Left colon (tissue), 2 donors: ENCODE measurements at regions not wholly inside any gene's neighbourhood (a gene's known extent, or its start where the extent isn't known, plus 50 kb on each side); places are given as distances from the start of the nearest gene placed in this dataset.

Experiments
- ATAC-seq: fragments of 200-7000 bp; cut with Tn5 transposase; one replicate; pipeline ENCODE4 v1.9.1; 2020; ENCODE audit warnings: mild to moderate bottlenecking, moderate library complexity
- DNase-seq, 2 donors: peaks; one replicate each; pipeline ENCODE4 v3.0.0-alpha.2; 2020
- intact Hi-C, 2 donors: fragments of 100-400 bp; cut with DNase I in 1 of 2; cut with micrococcal nuclease in 1 of 2; formaldehyde crosslinking; loops; one replicate each; pipeline versions ENCODE4 v1.11.2 to v1.14.0; 2022; cut with DNase I, micrococcal nuclease
- donor health status: DM: no; HTN: no; CAD: no.
- donor health status: DM: yes; HTN: yes; CAD: no.

GRCh38 chr13:105545811-105546210, 989.7 kb downstream of the EFNB2 start:
- DNase-seq (no peak), ATAC-seq (no peak)
- intact Hi-C loops: no loop called here

DNA sequence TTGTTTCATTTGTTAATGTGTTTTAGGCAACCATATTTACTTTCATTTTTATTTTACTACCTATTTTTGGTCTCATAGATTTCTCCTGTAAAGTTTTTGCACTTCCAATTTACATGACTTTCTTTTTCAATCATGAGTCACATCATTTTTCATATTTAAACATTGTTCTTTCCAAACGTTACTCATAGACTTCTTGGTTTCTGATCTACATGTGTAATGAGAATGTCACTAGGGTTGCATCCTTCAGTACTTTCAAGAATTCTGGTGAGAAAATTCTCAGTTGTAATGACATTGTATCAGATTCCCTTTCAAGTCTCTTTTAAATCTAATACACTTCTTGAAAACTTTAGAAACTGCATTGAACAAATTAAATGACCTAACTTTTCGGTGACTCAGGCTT, 991.7 kb downstream of the EFNB2 start:
- ATAC-seq: no peak
- no peak for DNase-seq
- intact Hi-C loops: no loop called here

- intact Hi-C loops: no loop called here
- DNase-seq (no peak), ATAC-seq (peak; percentile 87)
These were observed 993.9 kb downstream of the EFNB2 start for GRCh38 chr13:105541565-105541964.

DNA sequence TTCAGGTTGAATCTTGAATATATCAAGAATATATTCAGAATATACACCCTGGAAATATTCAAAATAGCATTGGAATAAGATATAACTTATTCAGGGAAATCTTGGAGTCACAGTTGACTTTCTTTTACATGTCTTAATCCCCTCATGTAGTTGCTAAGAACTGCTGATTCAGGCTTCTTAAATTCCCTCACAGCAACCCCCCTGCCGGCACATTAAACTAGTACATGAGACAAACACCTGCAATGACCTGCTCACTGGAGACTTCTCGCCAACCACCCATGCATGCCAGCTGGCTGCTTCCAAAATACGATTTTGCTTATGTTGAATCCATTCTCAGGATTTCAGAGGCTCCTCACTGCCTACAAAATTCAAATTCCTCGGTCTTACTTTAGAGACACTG, 997.1 kb downstream of the EFNB2 start:
- intact Hi-C loops: no loop called here
- ATAC-seq (no peak), DNase-seq (no peak)

DNA sequence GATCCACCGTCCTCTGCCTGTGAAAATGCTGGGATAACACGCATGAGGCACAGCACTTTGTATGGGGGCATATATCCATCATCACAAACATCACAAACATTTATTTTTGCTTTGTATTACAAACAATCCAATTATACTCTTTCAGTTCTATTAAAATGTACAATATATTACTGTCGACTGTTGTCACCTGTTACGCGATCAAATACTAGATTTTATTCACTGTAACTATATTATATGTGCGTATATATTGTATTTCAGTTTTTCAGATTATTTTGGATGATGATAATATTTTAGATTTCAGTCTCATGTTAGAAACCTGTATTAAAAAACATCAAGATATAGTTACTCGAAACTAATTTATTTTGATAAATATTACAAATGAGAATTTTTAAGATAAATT, 998.3 kb downstream of the EFNB2 start:
- ATAC-seq (no peak), DNase-seq (no peak)
- intact Hi-C loops: no loop called here

DNA sequence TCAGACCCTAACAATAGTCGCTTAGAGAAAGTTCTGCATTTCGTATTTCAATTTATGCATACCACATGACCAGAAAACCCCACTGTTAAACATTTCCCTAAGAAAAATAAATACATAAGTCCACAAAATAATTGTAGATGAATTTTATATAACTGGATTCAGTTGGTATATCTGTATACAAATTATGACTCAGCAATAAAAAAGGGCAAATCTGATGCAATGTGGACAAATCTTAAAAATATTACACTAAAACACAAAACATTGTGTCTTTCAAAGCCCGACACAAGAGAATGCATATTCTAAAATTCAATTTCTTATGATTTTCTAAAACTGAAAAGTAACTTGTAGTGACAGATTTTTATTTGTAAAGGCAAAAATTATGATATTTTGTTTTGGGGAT, 1005.0 kb downstream of the EFNB2 start:
- intact Hi-C loops: no loop called here
- ATAC-seq (no peak), DNase-seq (no peak)

DNA sequence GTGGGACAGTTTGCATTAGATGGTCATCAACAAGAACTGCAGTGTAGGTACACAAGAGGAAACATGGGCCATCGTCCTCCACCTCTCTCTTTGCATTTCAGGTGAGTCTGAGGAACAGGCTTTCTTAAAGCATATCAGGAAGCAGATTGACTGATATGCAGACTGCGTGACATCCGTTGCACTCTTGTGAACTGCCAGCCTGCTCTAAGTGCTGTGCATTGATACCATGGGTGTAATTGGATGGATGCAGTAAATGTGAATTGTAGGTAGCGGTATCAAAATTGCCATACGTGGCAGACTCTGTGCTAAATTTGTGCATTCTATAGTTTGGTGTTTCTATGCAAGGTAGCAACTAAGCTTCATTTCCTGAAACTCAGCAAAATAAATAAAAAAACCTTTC, 1008.3 kb downstream of the EFNB2 start:
- ATAC-seq (no peak), DNase-seq (no peak)
- intact Hi-C loops: no loop called here

DNA sequence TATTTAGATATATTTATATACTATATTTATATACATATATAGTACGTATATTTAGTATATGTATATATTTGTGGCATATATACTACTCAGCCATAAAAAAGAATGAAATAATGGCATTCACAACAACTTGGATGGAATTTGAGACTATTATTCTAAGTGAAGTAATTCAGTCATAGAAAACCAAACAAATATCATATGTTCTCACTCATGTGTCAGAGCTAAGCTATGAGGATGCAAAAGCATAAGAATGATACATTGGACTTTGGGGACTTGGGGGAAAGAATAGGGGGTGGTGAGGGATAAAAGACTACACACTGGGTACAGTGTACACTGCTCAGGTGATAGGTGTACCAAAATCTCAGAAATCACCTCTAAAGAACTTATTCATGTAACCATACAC, 1015.7 kb downstream of the EFNB2 start:
- ATAC-seq (no peak), DNase-seq (no peak)
- intact Hi-C loops: no loop called here

DNA sequence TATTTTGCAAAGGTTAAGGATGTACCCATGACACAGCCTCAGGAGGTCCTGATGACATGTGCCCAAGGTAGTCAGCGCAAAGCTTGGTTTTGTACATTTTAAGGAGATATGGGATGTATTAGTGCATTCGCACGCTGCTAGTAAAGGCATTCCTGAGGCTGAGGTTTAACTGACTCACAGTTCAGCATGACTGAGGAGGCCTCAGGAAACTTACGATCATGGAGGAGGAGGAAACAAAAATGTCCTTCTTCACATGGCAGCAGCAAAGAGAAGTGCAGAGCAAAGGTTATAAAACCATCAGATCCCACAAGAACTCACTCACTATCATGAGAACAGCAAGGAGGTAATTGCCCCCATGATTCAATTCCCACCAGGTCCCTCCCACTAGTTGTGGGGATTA, 1017.4 kb downstream of the EFNB2 start:
- no peak for ATAC-seq
- intact Hi-C loops: no loop called here
- no peak for DNase-seq

DNA sequence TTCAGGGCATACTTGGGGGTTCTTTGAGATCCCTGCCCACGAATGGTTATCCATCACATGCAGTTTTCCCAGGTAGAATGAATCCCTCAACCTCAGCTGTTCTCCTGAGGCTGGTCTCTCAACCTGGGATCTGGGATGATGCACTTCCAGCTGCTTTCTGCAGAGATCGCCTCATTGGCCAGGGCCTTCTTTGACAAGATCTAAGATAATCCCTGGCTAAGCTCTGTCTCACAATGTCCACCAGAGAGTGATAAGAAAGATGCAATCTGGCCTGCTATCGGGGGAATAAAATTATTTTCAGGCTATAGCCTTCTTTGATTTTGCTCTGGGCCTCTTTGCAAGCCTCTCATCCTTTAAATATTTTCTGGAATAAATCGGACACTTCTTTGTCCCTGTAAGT, 1021.1 kb downstream of the EFNB2 start:
- ATAC-seq: no peak
- no peak for DNase-seq
- intact Hi-C loops: no loop called here

- ATAC-seq (no peak), DNase-seq (no peak)
- intact Hi-C loops: no loop called here
These were observed 1022.0 kb downstream of the EFNB2 start for GRCh38 chr13:105513448-105513847.

DNA sequence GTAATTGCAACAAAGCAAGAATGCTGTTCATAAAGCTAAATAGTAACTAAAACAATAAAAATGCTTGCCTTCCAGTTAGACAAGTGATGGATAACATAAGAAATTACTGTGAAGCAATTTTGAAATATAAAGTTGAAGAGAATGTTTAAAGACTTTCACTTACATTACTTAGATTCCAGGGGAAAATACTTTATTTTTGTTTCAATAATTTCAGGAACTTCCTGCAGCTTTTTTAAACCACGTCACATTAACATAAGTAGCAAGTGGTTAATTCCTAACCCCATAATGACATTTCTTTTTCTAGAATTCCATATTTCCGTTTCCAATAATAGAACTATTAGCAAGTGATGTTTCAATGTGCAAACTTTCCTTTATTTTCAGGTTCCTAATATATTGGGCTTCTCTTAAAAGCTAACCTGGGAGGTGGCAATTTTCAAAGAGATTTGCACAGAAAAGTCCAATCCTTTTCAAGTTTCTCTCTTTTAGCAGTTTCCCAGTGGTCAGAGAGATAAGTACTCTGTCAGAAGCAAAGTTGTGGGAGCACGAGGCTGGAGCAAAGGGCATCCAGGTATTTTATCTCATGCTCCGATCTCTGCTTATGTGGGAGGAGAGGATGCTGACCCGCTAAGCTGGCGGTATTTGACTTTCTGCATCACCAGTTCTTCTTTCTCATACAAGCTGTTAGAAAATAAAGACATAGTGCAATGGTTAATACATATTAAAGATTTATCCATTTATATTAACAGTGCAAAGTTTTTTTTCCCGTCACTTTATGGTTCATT, 1025.3 kb downstream of the EFNB2 start:
- ATAC-seq (no peak), DNase-seq (no peak)
- intact Hi-C loops: no loop called here

GRCh38 chr13:105506463-105506862, 1029.0 kb downstream of the EFNB2 start:
- intact Hi-C loops: no loop called here
- ATAC-seq (no peak), DNase-seq (no peak)

- ATAC-seq (no peak), DNase-seq (no peak)
- intact Hi-C loops: no loop called here
These were observed 1033.3 kb downstream of the EFNB2 start for GRCh38 chr13:105502193-105502592.

DNA sequence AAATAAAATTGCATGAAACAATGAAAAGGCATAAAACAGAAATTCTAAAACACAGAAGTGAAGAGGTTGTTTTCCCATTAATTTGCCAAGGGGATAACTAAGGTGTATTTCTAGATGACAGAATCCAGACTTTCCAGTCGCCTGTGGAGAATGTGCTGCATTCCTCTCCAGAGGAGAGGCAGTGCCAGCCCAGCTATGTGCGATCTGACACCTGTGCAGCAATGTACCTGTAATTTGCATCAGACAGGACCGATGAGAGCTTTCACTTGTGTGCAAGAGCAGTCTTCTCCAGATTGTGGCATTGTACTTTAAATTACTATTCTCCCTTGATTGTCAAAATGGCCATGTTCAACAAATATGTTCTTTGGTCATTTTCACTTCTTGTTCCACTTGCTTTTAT, 1037.9 kb downstream of the EFNB2 start:
- intact Hi-C loops: no loop called here
- ATAC-seq (no peak), DNase-seq (no peak)

DNA sequence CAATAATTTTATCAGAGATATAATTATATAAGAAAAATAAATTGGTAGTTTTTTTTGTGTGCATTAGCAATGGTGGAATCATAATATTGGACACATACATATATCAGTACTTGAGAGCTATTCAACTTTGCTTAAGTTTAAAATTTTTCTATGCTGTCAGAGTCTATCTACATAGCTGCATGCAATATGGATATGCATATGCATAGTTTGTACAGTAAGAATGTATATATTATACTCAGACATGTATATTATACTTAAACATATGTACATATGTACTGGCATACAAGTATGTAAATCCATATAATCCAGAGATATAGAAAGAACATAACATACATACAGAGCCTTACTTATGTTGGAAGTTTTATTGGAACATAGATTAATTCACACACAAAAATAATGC, 1043.2 kb downstream of the EFNB2 start:
- no peak for DNase-seq
- intact Hi-C loops: no loop called here

DNA sequence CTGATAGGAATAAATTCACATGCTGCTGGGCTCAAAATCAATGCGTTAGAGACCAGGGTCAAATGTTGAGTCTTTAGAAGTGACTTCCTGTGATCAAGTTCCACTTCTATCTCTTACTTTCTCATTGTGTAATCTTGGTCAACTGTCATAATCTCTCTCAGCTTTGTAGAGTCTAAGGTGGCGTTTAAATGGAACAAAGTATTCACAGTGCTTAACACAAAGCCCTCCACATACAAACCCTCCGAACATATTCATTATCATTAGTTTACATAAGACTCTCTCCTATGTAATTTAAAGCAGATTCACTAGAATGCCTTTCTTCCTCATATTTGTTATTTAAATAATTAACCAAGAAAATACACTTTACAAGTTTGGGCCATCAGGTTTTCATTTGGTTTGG, 1044.1 kb downstream of the EFNB2 start:
- intact Hi-C loops: no loop called here
- DNase-seq (no peak), ATAC-seq (no peak)

More for the DNA sequence above, 1043.2 kb downstream of the EFNB2 start:
- ATAC-seq: no peak

DNA sequence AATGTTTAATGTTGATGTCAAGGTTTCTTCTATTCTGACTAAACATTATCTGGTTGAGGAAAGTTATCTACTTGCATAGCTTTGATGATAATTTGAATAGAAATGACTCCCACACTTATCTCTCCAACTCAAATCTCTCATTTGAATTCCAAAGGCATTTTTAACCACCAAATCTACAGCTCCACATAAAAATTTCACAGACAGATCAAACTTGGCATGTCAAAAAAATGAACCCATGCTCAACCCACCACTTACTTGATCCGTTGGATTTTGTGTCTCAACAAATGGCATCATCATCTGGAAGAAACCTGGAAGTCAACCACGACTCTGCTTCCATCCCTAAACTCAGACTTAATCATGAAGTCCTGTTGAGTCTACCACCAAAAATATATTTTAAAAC, 1050.4 kb downstream of the EFNB2 start:
- DNase-seq (no peak), ATAC-seq (no peak)
- intact Hi-C loops: no loop called here

DNA sequence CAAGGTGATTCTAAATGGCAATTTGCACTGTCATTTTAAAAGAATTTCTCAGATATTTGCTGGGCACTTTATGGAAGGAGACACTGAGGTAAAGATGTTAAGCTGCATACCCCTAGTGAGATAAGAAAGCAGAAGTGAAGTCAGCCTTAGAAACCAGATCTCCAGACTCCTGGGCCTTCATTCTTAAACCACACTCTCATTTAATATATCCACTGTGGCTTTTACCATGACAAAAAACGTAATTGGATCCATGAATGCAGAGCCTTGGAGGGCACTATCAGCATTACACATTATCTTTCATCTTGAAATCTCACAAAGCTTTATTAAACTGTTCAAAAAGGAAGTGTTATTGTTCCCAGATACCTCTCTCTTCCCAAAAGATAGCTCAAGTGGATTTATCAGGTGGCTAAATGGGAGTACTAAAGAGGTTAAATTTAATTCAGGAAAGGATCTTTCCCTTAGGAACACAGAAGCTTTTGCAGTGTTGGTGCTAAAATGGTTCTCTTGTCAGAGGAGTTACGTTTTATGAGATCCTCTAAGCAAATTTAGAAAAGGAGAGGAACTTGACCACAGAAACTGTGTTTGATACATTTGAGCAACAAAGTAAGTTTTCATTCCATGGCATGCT, 1060.4 kb downstream of the EFNB2 start:
- intact Hi-C loops: no loop called here
- DNase-seq: no peak
- no peak for ATAC-seq

GRCh38 chr13:105471673-105472072, 1063.8 kb downstream of the EFNB2 start:
- intact Hi-C loops: no loop called here
- ATAC-seq (no peak), DNase-seq (no peak)

DNA sequence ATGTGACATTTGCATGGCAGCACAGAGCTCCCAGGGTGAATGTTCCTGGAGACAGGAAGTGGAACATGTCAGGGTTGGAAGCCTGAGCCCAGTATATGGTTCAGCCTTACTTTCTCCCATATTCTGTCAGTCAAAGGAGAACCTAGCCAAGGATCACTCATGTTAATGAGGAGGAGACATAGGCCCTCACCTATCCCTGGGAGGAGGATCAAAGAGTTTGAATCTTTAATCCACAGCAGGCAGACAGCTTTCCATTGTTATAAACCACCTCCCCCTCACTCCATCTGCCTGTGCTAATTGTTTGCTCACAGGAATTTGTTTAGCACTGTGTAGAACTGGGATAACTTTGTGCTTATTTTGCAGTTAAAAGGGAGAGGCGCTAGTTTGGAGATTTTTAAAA, 1069.1 kb downstream of the EFNB2 start:
- intact Hi-C loops: no loop called here
- no peak for DNase-seq
- ATAC-seq: no peak
